Lung (tissue), 11 donors: ENCODE measurements at regions not wholly inside any gene's neighbourhood (a gene's known extent, or its start where the extent isn't known, plus 50 kb on each side); places are given as distances from the start of the nearest gene placed in this dataset.

Experiments used
- ATAC-seq: fragments of 200-7000 bp; cut with Tn5 transposase; one replicate; pipeline ENCODE4 v1.9.1; 2020; ENCODE audit warnings: moderate number of reproducible peaks; ENCODE audit not compliant: insufficient read depth, low FRiP score
- DNase-seq, 3 donors: peaks; one replicate each; pipeline ENCODE4 v3.0.0-alpha.2; 2013 to 2017
- H3K27ac ChIP-seq, 2 donors: one replicate each; pipeline ENCODE4 v1.5.1; 2013; ENCODE audit warnings: mild to moderate bottlenecking in 2 of 2, moderate library complexity in 2 of 2, control low read depth in 1 of 2, inconsistent platforms in 1 of 2, low read depth in 1 of 2, low read length in 1 of 2
- H3K27me3 ChIP-seq, 3 donors: one replicate each; pipeline ENCODE4 v1.5.1; 2013; ENCODE audit warnings: low read length in 2 of 3; ENCODE audit not compliant: control insufficient read depth in 3 of 3, insufficient read depth in 3 of 3
- H3K36me3 ChIP-seq, 4 donors: one replicate each; pipeline ENCODE4 v1.5.1; 2013; ENCODE audit warnings: low read length in 4 of 4, mild to moderate bottlenecking in 1 of 4, moderate library complexity in 1 of 4; ENCODE audit not compliant: control insufficient read depth in 4 of 4, insufficient read depth in 4 of 4
- H3K4me1 ChIP-seq, 5 donors: one replicate each; pipeline ENCODE4 v1.5.1; 2013; ENCODE audit warnings: low read length in 5 of 5, mild to moderate bottlenecking in 2 of 5, moderate library complexity in 1 of 5; ENCODE audit not compliant: control insufficient read depth in 5 of 5, insufficient read depth in 5 of 5
- H3K4me3 ChIP-seq: one replicate; pipeline ENCODE4 v1.5.1; 2013; ENCODE audit warnings: mild to moderate bottlenecking, control low read depth, moderate library complexity
- H3K9ac ChIP-seq, 2 donors: one replicate each; pipeline ENCODE4 v1.5.1; 2013; ENCODE audit warnings: low read length in 2 of 2, control low read depth in 1 of 2; ENCODE audit not compliant: insufficient read depth in 1 of 2
- H3K9me3 ChIP-seq, 4 donors: one replicate each; pipeline ENCODE4 v1.5.1; 2013; ENCODE audit warnings: low read length in 3 of 4, mild to moderate bottlenecking in 1 of 4, moderate library complexity in 1 of 4; ENCODE audit not compliant: control insufficient read depth in 4 of 4, insufficient read depth in 3 of 4
- CTCF ChIP-seq: IDR thresholded peaks from 2 replicates; pipeline ENCODE4 v1.5.1; 2012; ENCODE audit warnings: mild to moderate bottlenecking; ENCODE audit errors: control extremely low read depth, extremely low read depth
- WGBS, 2 donors: extraction: QIAGEN DNeasy Blood & Tissue Kit; methylation state at CpG; one replicate each; pipeline ENCODE4 v1.1.7; 2013; 5-methylcytosine and 5-hydroxymethylcytosine counted together
- donor health status: control.
- donor health status: control.
- donor health status: Bipolar disorder and iron deficiency.
- donor health status: healthy.
- donor health status: DM: yes; HTN: yes; CAD: no.

GRCh38 chr17:53319947-53320346 lies 502.8 kb upstream of the KIF2B start:
- no peaks in the 10 kb centered on the region for H3K36me3 ChIP-seq

GRCh38 chr17:53316988-53317387 lies 505.7 kb upstream of the KIF2B start:
- TF ChIP-seq CTCF, result no peak
- Histone ChIP-seq H3K4me1 (no peaks in the 10 kb centered on the region), H3K27ac (no peak overlapping the region), H3K36me3 (no peaks in the 10 kb centered on the region), H3K9me3 (peaks cover 0 to 3% (median 0%) of the 10 kb centered on the region in 4 donors), H3K27me3 (no peaks in the 10 kb centered on the region), H3K9ac (no peak overlapping the region), H3K4me3 (no peak overlapping the region)
- ATAC-seq, result no peak
- no peak for DNase-seq
- WGBS, 2 donors, result 72 to 86% methylated on average over 1 of the region's 1 CpG

More at GRCh38 chr17:53319947-53320346, 502.8 kb upstream of the KIF2B start:
- DNase-seq (no peak), ATAC-seq (no peak)
- no peak overlapping the region for H3K4me3 ChIP-seq
- H3K27me3 ChIP-seq, result no peaks in the 10 kb centered on the region
- 87 to 89% methylated on average over 3 of the region's 3 CpGs for WGBS, 2 donors
- no peak overlapping the region for H3K9ac ChIP-seq
- H3K4me1 ChIP-seq, result no peaks in the 10 kb centered on the region
- TF ChIP-seq CTCF, result no peak
- H3K9me3 ChIP-seq, result peaks cover 0 to 3% (median 0%) of the 10 kb centered on the region in 4 donors
- H3K27ac ChIP-seq, result no peak overlapping the region

DNA sequence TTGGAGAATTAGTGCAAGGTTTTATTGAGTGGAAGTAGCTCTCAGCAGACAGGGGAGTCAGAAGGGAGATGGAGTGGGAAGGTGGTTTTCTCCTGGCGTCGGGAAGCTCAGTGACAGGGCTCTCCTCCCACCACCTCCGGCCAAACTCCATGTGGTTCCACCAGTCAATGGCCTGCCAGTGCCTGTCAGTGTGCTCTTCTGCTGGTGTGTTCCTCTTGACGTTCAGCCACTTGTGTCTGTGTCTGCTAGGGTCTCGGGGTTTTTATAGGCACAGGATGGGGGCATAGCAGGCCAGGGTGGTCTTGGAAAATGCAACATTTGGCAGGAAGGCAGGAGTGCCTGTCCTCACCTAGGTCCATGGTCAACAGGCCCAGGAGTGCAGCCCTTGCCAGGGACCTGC lies 506.7 kb upstream of the KIF2B start:
- 86 to 88% methylated on average over 5 of the region's 5 CpGs for WGBS, 2 donors
- TF ChIP-seq CTCF, result no peak
- DNase-seq (no peak), ATAC-seq (no peak)
- no peak overlapping the region for H3K27ac ChIP-seq
- no peaks in the 10 kb centered on the region for H3K4me1 ChIP-seq
- no peak overlapping the region for H3K4me3 ChIP-seq
- H3K9ac ChIP-seq, result no peak overlapping the region
- no peaks in the 10 kb centered on the region for H3K27me3 ChIP-seq
- peaks cover 0 to 3% (median 0%) of the 10 kb centered on the region in 4 donors for H3K9me3 ChIP-seq
- no peaks in the 10 kb centered on the region for H3K36me3 ChIP-seq

GRCh38 chr17:53314521-53314920 lies 508.2 kb upstream of the KIF2B start:
- DNase-seq, result no peak
- WGBS, 2 donors, result 78 to 88% methylated on average over 3 of the region's 3 CpGs
- H3K4me3 ChIP-seq, result no peak overlapping the region
- no peak for TF ChIP-seq CTCF
- H3K9me3 ChIP-seq, result peaks cover 0 to 3% (median 0%) of the 10 kb centered on the region in 4 donors
- ATAC-seq, result no peak
- H3K27me3 ChIP-seq, result no peaks in the 10 kb centered on the region
- no peaks in the 10 kb centered on the region for H3K36me3 ChIP-seq
- no peak overlapping the region for H3K9ac ChIP-seq
- H3K4me1 ChIP-seq, result no peaks in the 10 kb centered on the region
- no peak overlapping the region for H3K27ac ChIP-seq
